GM23248 (cell line): ENCODE measurements at regions not wholly inside any gene's neighbourhood (a gene's known extent, or its start where the extent isn't known, plus 50 kb on each side); places are given as distances from the start of the nearest gene placed in this dataset.
A peak's percentile ranks its signal among the peaks of the same experiment; 100 is the strongest.

Experiments
- DNase-seq: peaks from one replicate; pipeline ENCODE4 v3.0.0-alpha.2; 2015
- H2AFZ ChIP-seq: fragments of 200-600 bp; sonication (generic); 2 replicates; pipeline ENCODE4 v1.6.1; 2016; ENCODE audit warnings: antibody characterized with exemption
- H3F3A ChIP-seq: fragments of 200-600 bp; sonication (generic); 2 replicates; pipeline ENCODE4 v1.6.1; 2016; ENCODE audit warnings: mild to moderate bottlenecking, antibody characterized with exemption, mixed run types; ENCODE audit not compliant: insufficient read depth
- H3K27ac ChIP-seq: fragments of 200-600 bp; sonication (generic); 2 replicates; pipeline ENCODE4 v1.5.1; 2016; ENCODE audit warnings: mild to moderate bottlenecking
- H3K27me3 ChIP-seq: fragments of 200-600 bp; sonication (generic); replicated peaks from 2 replicates; pipeline ENCODE4 v1.6.1; 2016; ENCODE audit warnings: mild to moderate bottlenecking; ENCODE audit not compliant: insufficient read depth
- H3K36me3 ChIP-seq: fragments of 200-600 bp; sonication (generic); 2 replicates; pipeline ENCODE4 v1.6.1; 2016; ENCODE audit warnings: low read depth, mild to moderate bottlenecking
- H3K4me1 ChIP-seq: fragments of 200-600 bp; sonication (generic); 2 replicates; pipeline ENCODE4 v1.6.1; 2016; ENCODE audit warnings: mild to moderate bottlenecking; ENCODE audit not compliant: insufficient read depth
- H3K4me2 ChIP-seq: fragments of 200-600 bp; sonication (generic); one replicate; pipeline ENCODE4 v1.6.1; 2016; ENCODE audit warnings: mild to moderate bottlenecking; ENCODE audit not compliant: unreplicated experiment
- H3K4me3 ChIP-seq: fragments of 200-600 bp; sonication (generic); 2 replicates; pipeline ENCODE4 v1.5.1; 2016; ENCODE audit warnings: mild to moderate bottlenecking
- H3K79me2 ChIP-seq: fragments of 200-600 bp; sonication (generic); 2 replicates; pipeline ENCODE4 v1.6.1; 2016; ENCODE audit warnings: mild to moderate bottlenecking; ENCODE audit not compliant: insufficient read depth
- H3K9ac ChIP-seq: fragments of 200-600 bp; sonication (generic); 2 replicates; pipeline ENCODE4 v1.6.1; 2016; ENCODE audit warnings: mild to moderate bottlenecking
- H3K9me2 ChIP-seq: fragments of 200-600 bp; sonication (generic); 2 replicates; pipeline ENCODE4 v1.6.1; 2016; ENCODE audit warnings: mixed run types, mild to moderate bottlenecking, moderate library complexity; ENCODE audit not compliant: insufficient read depth
- H3K9me3 ChIP-seq: fragments of 200-600 bp; sonication (generic); one replicate; pipeline ENCODE4 v1.6.1; 2017; ENCODE audit warnings: low read depth
- H4K20me1 ChIP-seq: fragments of 200-600 bp; sonication (generic); 2 replicates; pipeline ENCODE4 v1.6.0; 2016; ENCODE audit not compliant: insufficient read depth
- EZH2 ChIP-seq: fragments of 200-600 bp; sonication (generic); IDR thresholded peaks from 2 replicates; pipeline ENCODE4 v1.6.1; 2018; ENCODE audit warnings: antibody characterized with exemption, mild to moderate bottlenecking; ENCODE audit not compliant: insufficient read depth, poor library complexity, severe bottlenecking
- EZH2phosphoT487 ChIP-seq: fragments of 200-600 bp; sonication (generic); IDR thresholded peaks from 2 replicates; pipeline ENCODE4 v1.6.1; 2018; ENCODE audit warnings: antibody characterized with exemption, moderate library complexity, mild to moderate bottlenecking, low read depth; ENCODE audit not compliant: insufficient read depth
- WGBS, 2 experiments: methylation state at CpG; one replicate each; pipeline ENCODE4 v1.1.6; 2015 to 2017; ENCODE audit warnings: low lambda C conversion rate in 2 of 2, low coverage in 1 of 2; ENCODE audit errors: missing lambda C conversion rate in 2 of 2; 5-methylcytosine and 5-hydroxymethylcytosine counted together
- in situ Hi-C: fragments of 300-500 bp; cut with MboI; formaldehyde crosslinking; loops from 2 replicates; pipeline ENCODE4 v1.15.0; 2020

DNA sequence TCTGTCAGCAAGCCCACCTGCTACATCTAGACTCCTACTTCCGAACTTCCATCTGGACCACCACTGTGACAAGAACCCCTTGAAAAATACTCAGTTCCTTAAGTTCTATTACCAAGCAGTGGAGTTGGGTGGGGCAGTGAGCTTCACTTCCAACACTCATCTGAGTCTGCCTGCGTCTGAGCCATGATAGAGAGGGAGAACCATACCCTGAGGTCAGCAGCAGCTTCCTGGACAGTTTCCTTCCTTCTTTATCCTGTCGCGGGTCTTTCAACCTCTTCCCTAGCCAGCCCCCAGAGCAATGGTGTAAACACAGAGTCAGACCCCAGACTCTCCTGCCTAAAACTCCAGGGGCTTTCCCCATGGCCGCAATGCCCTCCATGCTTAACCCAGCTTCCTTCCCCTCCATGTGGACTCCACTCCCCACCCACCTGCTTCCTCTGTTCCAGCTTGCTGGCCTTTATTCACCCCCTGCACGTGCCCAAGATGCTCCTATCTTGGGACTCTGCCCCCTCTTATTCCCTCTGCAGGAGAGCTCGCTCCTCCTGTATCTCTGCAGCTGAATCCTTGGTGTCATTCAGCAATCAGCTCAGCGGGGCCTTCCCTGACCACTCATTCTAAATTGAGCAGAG is 211.2 kb downstream of the SHQ1 start:
- no peak overlapping the region for H3K9ac ChIP-seq
- H3F3A ChIP-seq, result 0 out of 2 replicates have a peak, but pooled peaks cover 4% of the 10 kb centered on the region
- H2AFZ ChIP-seq, result no peak overlapping the region
- H3K27ac ChIP-seq, result no peak overlapping the region
- no peaks in the 10 kb centered on the region; the same call in 1 of the 2 replicates for H3K27me3 ChIP-seq
- in situ Hi-C loops, result no loop called here
- H4K20me1 ChIP-seq, result no peaks in the 10 kb centered on the region
- 76 to 79% methylated on average over 8 of the region's 8 CpGs for WGBS, 2 experiments
- no peaks in the 10 kb centered on the region for H3K9me2 ChIP-seq
- no peaks in the 10 kb centered on the region; the same call in 1 of the 2 replicates for H3K4me1 ChIP-seq
- no peaks in the 10 kb centered on the region for H3K36me3 ChIP-seq
- no peak for TF ChIP-seq EZH2phosphoT487
- no peak for TF ChIP-seq EZH2
- no peak for DNase-seq
- no peaks in the 10 kb centered on the region for H3K79me2 ChIP-seq
- no peak overlapping the region for H3K4me2 ChIP-seq
- no peak overlapping the region for H3K4me3 ChIP-seq
- no peaks in the 10 kb centered on the region for H3K9me3 ChIP-seq

DNA sequence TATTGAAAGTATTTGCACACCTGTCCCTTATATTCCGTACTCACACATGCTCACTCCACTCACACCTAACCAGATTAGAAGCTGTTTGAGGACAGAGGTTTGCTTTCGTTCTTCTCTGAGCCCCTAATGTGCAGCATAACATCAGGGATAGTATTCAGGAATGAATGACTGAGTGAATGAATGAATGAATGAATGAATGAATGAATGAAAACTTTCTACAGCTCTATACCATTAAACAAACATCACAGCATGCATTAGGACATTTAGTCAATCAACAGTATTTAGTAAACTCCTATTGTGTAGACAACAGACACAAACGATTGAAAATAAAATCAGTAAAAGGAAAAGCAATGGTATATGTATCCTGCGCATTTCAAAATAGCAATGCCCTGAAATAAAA is 212.7 kb downstream of the SHQ1 start:
- no peak overlapping the region for H3K4me3 ChIP-seq
- H3K9me3 ChIP-seq, result no peaks in the 10 kb centered on the region
- 91 to 94% methylated on average over 4 of the region's 4 CpGs for WGBS, 2 experiments
- in situ Hi-C loops, result no loop called here
- H2AFZ ChIP-seq, result no peak overlapping the region
- no peaks in the 10 kb centered on the region for H3F3A ChIP-seq
- no peaks in the 10 kb centered on the region; the same call in 1 of the 2 replicates for H3K4me1 ChIP-seq
- DNase-seq, result no peak
- no peaks in the 10 kb centered on the region for H3K9me2 ChIP-seq
- no peaks in the 10 kb centered on the region; the same call in 1 of the 2 replicates for H3K27me3 ChIP-seq
- H3K27ac ChIP-seq, result no peak overlapping the region
- no peaks in the 10 kb centered on the region for H3K36me3 ChIP-seq
- H4K20me1 ChIP-seq, result no peaks in the 10 kb centered on the region
- no peaks in the 10 kb centered on the region for H3K79me2 ChIP-seq
- no peak overlapping the region for H3K4me2 ChIP-seq
- H3K9ac ChIP-seq, result no peak overlapping the region
- no peak for TF ChIP-seq EZH2phosphoT487
- TF ChIP-seq EZH2, result no peak

DNA sequence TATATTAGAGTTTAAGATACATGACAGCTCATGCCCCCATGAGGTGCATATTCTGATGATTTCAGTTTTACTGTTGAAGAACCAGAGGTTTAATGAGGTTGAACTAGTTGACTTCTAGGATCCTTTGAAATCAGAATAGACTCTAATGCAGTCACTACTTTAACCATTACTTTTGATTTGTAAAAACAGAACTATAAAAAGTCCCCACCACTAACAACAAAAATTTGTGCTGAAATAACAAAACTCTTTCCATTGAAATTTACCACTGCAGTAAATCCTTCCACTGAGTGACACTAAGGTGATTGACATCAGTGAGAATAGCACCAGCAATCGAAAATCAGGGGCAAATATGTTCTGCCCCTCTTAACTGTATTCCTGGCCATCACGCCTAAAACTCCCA is 214.1 kb downstream of the SHQ1 start:
- TF ChIP-seq EZH2phosphoT487 (no peak), EZH2 (no peak)
- in situ Hi-C loops, result no loop called here
- H3K27ac ChIP-seq, result no peak overlapping the region
- H3K79me2 ChIP-seq, result no peaks in the 10 kb centered on the region
- H3K36me3 ChIP-seq, result no peaks in the 10 kb centered on the region
- H2AFZ ChIP-seq, result no peak overlapping the region
- no peaks in the 10 kb centered on the region for H4K20me1 ChIP-seq
- peaks cover 1% of the 10 kb centered on the region; the same call in 1 of the 2 replicates for H3F3A ChIP-seq
- no peak overlapping the region for H3K9ac ChIP-seq
- H3K4me1 ChIP-seq, result peaks cover under 1% of the 10 kb centered on the region
- H3K27me3 ChIP-seq, result no peaks in the 10 kb centered on the region; the same call in 1 of the 2 replicates
- H3K4me2 ChIP-seq, result no peak overlapping the region
- H3K9me2 ChIP-seq, result no peaks in the 10 kb centered on the region
- no peak for DNase-seq
- H3K9me3 ChIP-seq, result no peaks in the 10 kb centered on the region
- no peak overlapping the region for H3K4me3 ChIP-seq
- 80 to 91% methylated on average over 2 of the region's 2 CpGs for WGBS, 2 experiments

DNA sequence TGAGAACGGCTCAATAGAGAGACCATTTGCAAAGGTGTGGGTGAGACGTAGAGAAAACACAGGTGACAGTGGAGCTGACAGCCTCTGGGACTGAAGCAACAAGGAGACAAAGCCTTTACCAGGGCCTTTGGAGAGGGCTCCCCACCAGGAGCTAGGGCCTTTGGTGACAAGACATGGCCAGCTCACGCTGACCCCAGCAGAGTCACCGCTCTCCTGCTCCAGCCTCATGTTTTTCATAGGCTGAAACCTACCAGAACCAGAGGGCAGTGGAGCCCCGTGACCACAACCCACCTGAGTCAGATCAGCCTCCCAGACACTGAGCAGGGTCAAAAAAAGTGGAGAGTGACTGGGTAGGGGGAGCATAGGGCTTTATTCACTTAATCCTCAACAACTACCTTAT is 214.7 kb downstream of the SHQ1 start:
- no peak overlapping the region for H3K4me3 ChIP-seq
- H3K9ac ChIP-seq, result no peak overlapping the region
- WGBS, 2 experiments, result 90% methylated on average over 5 of the region's 5 CpGs
- H3K36me3 ChIP-seq, result no peaks in the 10 kb centered on the region
- no peaks in the 10 kb centered on the region; the same call in 1 of the 2 replicates for H3K27me3 ChIP-seq
- H4K20me1 ChIP-seq, result no peaks in the 10 kb centered on the region
- H3K79me2 ChIP-seq, result no peaks in the 10 kb centered on the region
- H3K4me2 ChIP-seq, result no peak overlapping the region
- H3K27ac ChIP-seq, result no peak overlapping the region
- peaks cover 7% of the 10 kb centered on the region; the same call in 1 of the 2 replicates for H3F3A ChIP-seq
- H3K9me2 ChIP-seq, result no peaks in the 10 kb centered on the region
- no peak for TF ChIP-seq EZH2
- peaks cover 3% of the 10 kb centered on the region for H3K4me1 ChIP-seq
- DNase-seq, result no peak
- no peak overlapping the region for H2AFZ ChIP-seq
- in situ Hi-C loops, result no loop called here
- H3K9me3 ChIP-seq, result no peaks in the 10 kb centered on the region

DNA sequence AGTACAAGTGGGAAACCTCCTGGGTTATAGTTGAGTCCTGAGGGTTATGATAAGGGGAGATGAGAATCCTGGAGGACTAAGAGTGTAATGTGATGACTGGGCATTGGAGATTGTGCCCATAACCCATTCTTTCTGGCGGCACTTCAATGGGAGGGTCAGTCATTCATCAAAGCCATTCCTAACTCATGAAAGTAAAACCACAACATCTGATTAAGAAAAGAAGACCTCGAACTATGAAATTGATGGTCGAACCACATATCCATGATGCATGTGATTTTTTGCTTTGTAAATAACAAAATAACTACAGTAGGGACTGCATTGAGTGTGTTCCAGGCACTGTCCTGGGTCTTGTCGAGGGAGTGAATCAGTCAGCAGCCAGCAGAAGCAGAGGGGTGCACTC is 215.1 kb downstream of the SHQ1 start:
- 19 to 40% methylated on average over 4 of the region's 4 CpGs for whole genome bisulfite sequencing, 2 experiments
- in situ Hi-C loops, result no loop called here
- no peak for TF ChIP-seq EZH2

More for the DNA sequence above, 215.1 kb downstream of the SHQ1 start:
- H3K36me3 ChIP-seq, result no peaks in the 10 kb centered on the region
- H3K27me3 ChIP-seq, result no peaks in the 10 kb centered on the region; the same call in 1 of the 2 replicates
- DNase-seq, result peak; percentile 45
- no peak overlapping the region for H2AFZ ChIP-seq
- H3K9ac ChIP-seq, result no peak overlapping the region
- no peaks in the 10 kb centered on the region for H3K9me2 ChIP-seq
- H3K4me1 ChIP-seq, result peaks cover 3% of the 10 kb centered on the region
- H3K79me2 ChIP-seq, result no peaks in the 10 kb centered on the region
- no peak overlapping the region for H3K4me3 ChIP-seq
- H3K4me2 ChIP-seq, result no peak overlapping the region
- H3K27ac ChIP-seq, result no peak overlapping the region
- peaks cover 7% of the 10 kb centered on the region; the same call in 1 of the 2 replicates for H3F3A ChIP-seq
- no peaks in the 10 kb centered on the region for H3K9me3 ChIP-seq
- H4K20me1 ChIP-seq, result no peaks in the 10 kb centered on the region
